HG03521 (cell line): ENCODE measurements at regions not wholly inside any gene's neighbourhood (a gene's known extent, or its start where the extent isn't known, plus 50 kb on each side); places are given as distances from the start of the nearest gene placed in this dataset.

Experiments
- ATAC-seq: cut with Tn5 transposase; IDR thresholded peaks from one replicate; pipeline ENCODE4 v1.9.1; 2021; ENCODE audit warnings: mild to moderate bottlenecking, moderate library complexity; ENCODE audit not compliant: unreplicated experiment

- ATAC-seq, result no peak
Observed at GRCh38 chr10:124229989-124230634, 136.7 kb upstream of the CHST15 start.

DNA sequence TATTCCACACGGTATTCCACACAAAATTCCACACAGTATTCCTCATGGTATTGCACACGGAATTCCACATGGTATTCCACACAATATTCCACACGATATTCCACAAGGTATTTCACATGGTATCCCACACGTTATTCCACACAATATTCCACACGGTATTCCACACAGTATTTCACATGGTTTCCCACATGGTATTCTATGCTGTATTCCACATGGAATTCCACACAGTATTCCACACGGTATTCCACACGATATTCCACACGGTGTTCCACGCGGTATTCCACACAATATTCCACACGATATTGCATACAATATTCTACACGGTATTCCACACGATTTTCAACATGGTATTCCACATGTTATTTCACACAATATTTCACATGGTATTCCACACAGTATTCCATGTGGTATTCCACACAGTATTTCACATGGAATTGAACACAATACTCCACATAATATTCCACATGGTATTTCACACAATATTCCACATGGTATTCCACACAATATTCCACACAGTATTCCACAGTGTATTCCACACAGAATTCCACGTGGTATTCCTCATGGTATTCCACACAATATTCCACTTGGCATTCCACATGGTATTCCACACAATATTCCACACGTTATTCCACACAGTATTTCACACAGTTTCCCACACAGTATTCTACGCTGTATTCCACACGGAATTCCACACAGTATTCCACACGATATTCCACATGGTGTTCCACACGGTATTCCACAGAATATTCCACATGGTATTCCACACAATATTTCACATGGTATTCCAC is 136.0 kb upstream of the CHST15 start:
- no peak for ATAC-seq

DNA sequence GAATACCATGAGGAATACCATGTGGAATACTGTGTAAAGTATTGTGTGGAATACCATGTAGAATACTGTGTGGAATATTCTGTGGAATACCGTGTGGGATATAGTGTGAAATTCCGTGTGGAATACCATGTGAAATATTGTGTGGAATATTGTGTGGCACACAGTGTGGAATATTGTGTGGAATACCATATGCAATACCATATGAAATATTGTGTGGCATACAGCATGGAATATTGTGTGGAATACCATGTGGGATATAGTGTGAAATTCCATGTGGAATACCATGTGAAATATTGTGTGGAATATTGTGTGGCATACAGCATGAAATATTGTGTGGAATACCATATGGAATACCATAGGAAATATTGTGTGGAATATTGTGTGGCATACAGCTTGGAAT is 135.1 kb upstream of the CHST15 start:
- no peak for ATAC-seq

- ATAC-seq, result no peak
Observed at GRCh38 chr10:124227988-124228387, 134.6 kb upstream of the CHST15 start.

GRCh38 chr10:124227055-124227975 is 133.9 kb upstream of the CHST15 start:
- no peak for ATAC-seq

GRCh38 chr10:124226271-124227054 is 133.1 kb upstream of the CHST15 start:
- ATAC-seq, result no peak

DNA sequence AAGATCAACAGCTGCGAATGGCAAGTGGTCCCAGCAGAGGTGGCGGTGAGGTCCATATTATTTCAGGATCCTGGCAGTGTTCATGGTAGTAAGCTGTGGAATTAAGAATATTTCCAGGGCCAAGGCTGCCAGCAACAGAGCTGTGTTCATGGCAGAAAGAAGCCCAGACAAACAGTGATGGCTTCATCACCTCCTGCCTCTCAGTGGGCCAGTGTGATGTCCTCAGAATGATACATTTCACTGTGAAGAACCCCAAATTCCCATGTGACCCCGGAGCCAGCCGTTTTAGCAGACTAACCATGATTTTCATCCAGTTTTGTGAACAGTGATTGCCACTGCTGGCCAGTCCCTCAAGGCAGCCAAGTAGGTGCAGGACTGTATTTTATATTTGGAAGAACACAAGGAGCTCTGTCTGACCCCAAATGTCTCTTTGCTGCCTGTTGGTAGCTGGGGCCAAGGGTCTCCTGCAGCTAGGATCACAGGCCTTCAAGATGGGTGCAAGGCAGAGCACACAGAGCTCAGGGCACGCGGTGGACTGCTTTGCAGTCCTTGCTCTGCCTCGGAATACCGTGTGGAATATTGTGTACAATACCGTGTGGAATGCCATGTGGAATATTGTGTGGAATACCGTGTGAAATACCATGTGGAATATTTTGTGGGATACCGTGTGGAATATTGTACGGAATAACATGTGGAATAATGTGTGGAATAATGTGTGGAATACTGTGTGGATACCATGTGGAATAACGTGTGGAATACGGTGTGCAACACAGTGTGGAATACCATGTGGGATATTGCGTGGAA is 132.3 kb upstream of the CHST15 start:
- ATAC-seq, result no peak

- ATAC-seq, result no peak
Observed at GRCh38 chr10:124225029-124225466, 131.7 kb upstream of the CHST15 start.

DNA sequence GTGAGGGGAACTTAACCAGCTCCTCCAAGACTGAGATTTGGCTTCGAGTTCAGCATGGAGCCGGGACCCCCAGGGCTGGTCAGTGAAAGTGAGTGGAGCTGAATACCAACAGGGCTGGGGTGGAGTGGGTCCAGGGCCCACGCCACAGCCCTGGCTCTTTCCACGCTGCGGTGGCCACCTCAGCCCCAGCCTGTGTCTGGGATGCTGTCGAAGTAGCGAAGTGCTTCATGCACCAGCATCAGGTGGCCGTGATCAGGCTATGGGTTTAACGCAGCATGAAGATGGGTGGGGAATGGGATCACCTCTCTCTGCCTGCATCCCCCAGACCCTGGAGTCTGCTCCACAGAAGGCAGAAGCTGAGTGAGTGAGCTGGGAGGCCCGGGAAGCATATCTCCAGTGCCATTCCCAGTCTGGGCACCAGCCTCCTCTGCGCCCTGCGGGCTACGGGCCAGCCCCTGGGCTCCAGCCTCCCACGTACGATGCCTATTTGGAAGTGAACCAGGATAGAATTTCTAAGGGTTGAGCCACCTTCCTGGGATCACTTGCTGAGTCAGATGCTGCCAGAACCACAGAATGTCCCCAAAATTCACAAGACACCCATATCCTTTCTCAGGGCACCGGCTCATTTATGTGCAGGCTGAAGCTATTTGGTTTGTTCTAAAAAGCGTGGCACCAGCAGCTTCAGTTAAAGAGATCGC is 131.1 kb upstream of the CHST15 start:
- no peak for ATAC-seq

GRCh38 chr10:124223711-124224085 is 130.3 kb upstream of the CHST15 start:
- ATAC-seq, result no peak

DNA sequence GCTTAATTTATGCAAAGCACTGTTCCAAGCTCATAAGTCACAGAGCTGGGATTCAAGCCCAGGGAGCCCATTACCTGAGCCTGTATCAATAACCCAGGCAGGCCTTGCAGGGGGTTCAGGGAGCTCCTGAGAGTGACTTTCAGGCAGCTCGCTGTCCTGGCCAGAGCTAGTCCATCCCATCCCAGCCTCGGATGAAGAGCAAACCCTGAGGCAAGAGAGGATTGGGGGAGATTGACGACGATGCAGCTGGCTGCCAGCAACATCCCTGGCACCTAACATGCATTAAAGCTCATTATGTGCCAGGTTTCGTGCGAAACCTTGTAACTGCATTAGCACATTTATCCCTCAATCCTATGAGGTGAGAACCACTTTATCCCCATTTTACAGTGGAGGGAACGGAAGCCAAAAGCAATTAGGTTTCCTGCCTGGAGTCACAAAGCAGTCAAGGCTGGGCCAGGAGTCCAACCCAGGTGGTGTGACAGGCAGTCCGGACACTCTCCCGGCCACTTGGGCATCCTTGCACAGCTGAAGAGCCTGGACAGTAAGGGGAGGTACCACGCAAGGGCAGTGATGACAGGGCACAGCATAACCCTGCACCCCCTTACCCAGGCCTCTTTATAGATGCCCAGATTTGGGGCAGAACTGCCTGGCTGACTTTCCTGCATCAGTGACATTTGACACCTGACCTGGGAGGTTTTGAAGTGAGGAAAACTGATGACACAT is 129.8 kb upstream of the CHST15 start:
- no peak for ATAC-seq

DNA sequence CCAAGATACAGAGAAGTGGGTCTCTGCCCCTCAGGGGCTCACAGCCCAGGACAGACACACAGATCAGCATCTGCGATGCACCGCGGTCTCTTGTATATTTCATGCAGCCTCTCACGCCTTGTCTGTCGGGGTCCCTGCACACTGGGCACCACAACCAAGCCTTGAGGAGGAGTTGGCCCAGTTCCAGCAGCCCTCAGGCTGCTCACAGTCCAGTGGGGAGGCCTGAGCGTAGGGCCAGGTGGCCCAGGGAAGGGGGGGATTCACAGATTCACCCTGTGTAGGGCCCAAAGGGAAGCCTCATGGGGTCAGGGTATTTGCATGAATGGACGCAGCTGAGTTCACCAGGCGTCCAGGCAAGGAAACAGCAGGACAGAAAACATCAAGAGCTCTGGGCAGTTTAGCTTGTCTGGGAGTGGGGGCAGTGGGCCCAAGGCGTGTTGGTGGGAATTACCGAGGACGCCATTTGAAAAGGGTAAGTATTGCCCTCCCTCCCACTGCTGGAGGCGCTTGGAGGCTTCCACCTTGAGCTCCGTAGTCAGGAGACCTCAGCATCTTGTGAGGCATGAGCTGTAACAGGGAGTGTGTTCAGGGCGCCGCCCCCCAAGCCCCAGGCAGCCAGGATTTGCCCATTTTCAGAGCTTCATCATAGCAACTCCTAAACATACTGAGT is 129.1 kb upstream of the CHST15 start:
- no peak for ATAC-seq

GRCh38 chr10:124221356-124222317 is 128.2 kb upstream of the CHST15 start:
- ATAC-seq, result peak; percentile 57

GRCh38 chr10:124220971-124221355 is 127.6 kb upstream of the CHST15 start:
- ATAC-seq, result no peak

DNA sequence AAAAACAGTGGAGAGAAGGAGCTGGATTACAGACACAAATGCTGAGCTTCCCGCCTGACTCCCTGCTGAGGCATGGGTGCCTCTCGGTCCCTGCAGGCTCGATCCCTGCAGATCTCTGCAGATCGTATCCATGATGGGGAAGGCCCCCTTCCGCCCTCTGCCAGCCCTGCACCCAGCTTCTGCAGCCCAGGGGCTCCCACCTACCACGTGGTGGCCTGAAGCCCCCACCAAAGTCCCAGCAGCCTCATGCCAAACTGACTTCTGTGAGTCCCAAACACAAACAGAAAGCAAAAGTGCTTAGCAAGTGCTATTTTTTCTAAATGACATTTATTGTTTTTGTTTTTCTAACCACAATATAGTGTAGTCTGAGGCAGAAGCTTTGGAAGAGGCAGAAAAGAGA is 127.1 kb upstream of the CHST15 start:
- no peak for ATAC-seq

GRCh38 chr10:124219655-124220054 is 126.3 kb upstream of the CHST15 start:
- no peak for ATAC-seq

- ATAC-seq, result no peak
Observed at GRCh38 chr10:124219062-124219461, 125.7 kb upstream of the CHST15 start.
